Esophagus squamous epithelium (tissue), 4 donors: ENCODE measurements at regions not wholly inside any gene's neighbourhood (a gene's known extent, or its start where the extent isn't known, plus 50 kb on each side); places are given as distances from the start of the nearest gene placed in this dataset.

Experiments
- CTCF ChIP-seq, 6 experiments: fragments of 450-650 bp in 4 of 6; fragments of 200-600 bp in 2 of 6; sonication (generic) in 2 of 6; IDR thresholded peaks; one replicate each; pipeline ENCODE4 v1.5.1; 2016 to 2019; ENCODE audit warnings: antibody characterized with exemption in 6 of 6, mild to moderate bottlenecking in 4 of 6, moderate library complexity in 4 of 6
- POLR2A ChIP-seq, 4 donors: fragments of 450-650 bp; IDR thresholded peaks; one replicate each; pipeline ENCODE4 v1.6.1; 2017; ENCODE audit warnings: antibody characterized with exemption in 4 of 4, mild to moderate bottlenecking in 4 of 4, moderate library complexity in 3 of 4

GRCh38 chr13:33583398-33583797 lies 234.6 kb upstream of the RFC3 start:
- TF ChIP-seq CTCF (IDR thresholded peaks at IDR 0.05), result no peak
- no peak for TF ChIP-seq POLR2A (IDR thresholded peaks at IDR 0.05)
